ENCODE measurements at regions not wholly inside any gene's neighbourhood (a gene's known extent, or its start where the extent isn't known, plus 50 kb on each side); places are given as distances from the start of the nearest gene placed in this dataset.

GRCh38 chr3:150306906-150307305 lies 101.2 kb upstream of the TSC22D2 start (continued):
- TF ChIP-seq RFX5 (IDR thresholded peaks at IDR 0.05; ENCODE audit: low read depth, low read length), result no peak
- no peak for TF ChIP-seq SMC3 (IDR thresholded peaks at IDR 0.05; ENCODE audit: low read depth, low read length)

GRCh38 chr3:150306083-150306482 lies 102.0 kb upstream of the TSC22D2 start:
- Histone ChIP-seq H4K91ac (ENCODE audit: insufficient read depth, low read depth, low read length) (no peak overlapping the region), H3K9me3 (ENCODE audit: control insufficient read depth, insufficient read depth, low read length) (peaks cover 4% of the 10 kb centered on the region), H2AK5ac (ENCODE audit: low read depth, low read length) (no peak overlapping the region), H3K79me1 (ENCODE audit: low read depth in 1 of 2, low read length in 2 of 2) (peaks cover 0 to 7% of the 10 kb centered on the region in 2 experiments; a peak in 1 of 4 replicates), H3K14ac (replicated peaks; ENCODE audit: low read depth, low read length) (no peak overlapping the region), H3K4me1 (ENCODE audit: control insufficient read depth, insufficient read depth, low read length) (peaks cover 11% of the 10 kb centered on the region), H3K23ac (ENCODE audit: low read depth, low read length) (no peak overlapping the region), H4K8ac (ENCODE audit: low read depth in 2 of 2, low read length in 2 of 2) (no peak overlapping the region), H4K20me1 (ENCODE audit: insufficient read depth, low read length) (no peaks in the 10 kb centered on the region), H3K4me3 (ENCODE audit: insufficient read depth, low read depth, low read length) (no peak overlapping the region), H3K4ac (ENCODE audit: low read depth, low read length) (no peak overlapping the region), H3K36me3 (ENCODE audit: control insufficient read depth, insufficient read depth, low read length) (no peaks in the 10 kb centered on the region), H3K27ac (ENCODE audit: insufficient read depth, low read length) (no peak overlapping the region), H3K9ac (ENCODE audit: low read depth, low read length) (no peak overlapping the region), H2AK9ac (replicated peaks; ENCODE audit: low read depth, low read length, poor library complexity) (no peak overlapping the region), H3K56ac (ENCODE audit: extremely low read depth, insufficient read depth, low read length) (no peak overlapping the region), H2BK120ac (ENCODE audit: low read depth, low read length) (no peak overlapping the region), H2BK5ac (ENCODE audit: low read depth, low read length, poor library complexity, severe bottlenecking) (no peak overlapping the region), H3K4me2 (ENCODE audit: low read depth, low read length) (no peak overlapping the region), H2BK15ac (ENCODE audit: low read depth, low read length) (no peak overlapping the region), H2AFZ (replicated peaks; ENCODE audit: low read length, poor library complexity) (no peak overlapping the region), H3K27me3 (ENCODE audit: control insufficient read depth, insufficient read depth, low read length) (no peaks in the 10 kb centered on the region), H4K5ac (ENCODE audit: low read depth, low read length) (no peak overlapping the region), H3K9me1 (ENCODE audit: insufficient read depth, low read length) (no peaks in the 10 kb centered on the region; the same call in 1 of the 2 replicates), H2BK20ac (ENCODE audit: low read depth, low read length) (0 out of 2 replicates have a peak overlapping the region, but pooled peaks have one; percentile 28), H3K18ac (ENCODE audit: low read depth, low read length) (no peak overlapping the region)
- CTCF ChIA-PET, result no interaction called here
- TF ChIP-seq RFX5 (IDR thresholded peaks at IDR 0.05; ENCODE audit: low read depth, low read length), result no peak
- TF ChIP-seq RAD21 (IDR thresholded peaks at IDR 0.05; ENCODE audit: low read length), result no peak
- no peak for TF ChIP-seq CEBPB (IDR thresholded peaks at IDR 0.05; ENCODE audit: low read depth, low read length)
- TF ChIP-seq RCOR1 (IDR thresholded peaks at IDR 0.05; ENCODE audit: insufficient replicate concordance, low read length), result no peak
- TF ChIP-seq FOS (IDR thresholded peaks at IDR 0.05; ENCODE audit: low read depth, low read length), result no peak
- TF ChIP-seq MXI1 (IDR thresholded peaks at IDR 0.05; ENCODE audit: borderline replicate concordance, low read depth, low read length), result no peak
- no peak for TF ChIP-seq MAZ (IDR thresholded peaks at IDR 0.05; ENCODE audit: borderline replicate concordance, low read depth, low read length)
- 60% methylated on average over 1 of the region's 3 CpGs; no CpG with 5 or more reads in 1 of the 2 experiments for WGBS, 2 experiments (ENCODE audit: extremely low coverage in 2 of 2, insufficient read length in 1 of 2)
- POLR2A ChIA-PET (ENCODE audit: unreplicated experiment), result no interaction called here
- DNase-seq (no peak), ATAC-seq (ENCODE audit: low read depth) (no peak)
- BruUV-seq (replicated peaks), result no TSS peak
- intact Hi-C loops (cut with micrococcal nuclease) (no loop called here), in situ Hi-C loops (cut with MboI; ENCODE audit: low sequenced_read_pairs) (no loop called here), dilution Hi-C loops (cut with HindIII; ENCODE audit: low sequenced_read_pairs, unreplicated experiment) (no loop called here)

Data from IMR-90 (cell line).